ENCODE measurements at regions not wholly inside any gene's neighbourhood (a gene's known extent, or its start where the extent isn't known, plus 50 kb on each side); places are given as distances from the start of the nearest gene placed in this dataset.
A peak's percentile ranks its signal among the peaks of the same experiment; 100 is the strongest.

DNA sequence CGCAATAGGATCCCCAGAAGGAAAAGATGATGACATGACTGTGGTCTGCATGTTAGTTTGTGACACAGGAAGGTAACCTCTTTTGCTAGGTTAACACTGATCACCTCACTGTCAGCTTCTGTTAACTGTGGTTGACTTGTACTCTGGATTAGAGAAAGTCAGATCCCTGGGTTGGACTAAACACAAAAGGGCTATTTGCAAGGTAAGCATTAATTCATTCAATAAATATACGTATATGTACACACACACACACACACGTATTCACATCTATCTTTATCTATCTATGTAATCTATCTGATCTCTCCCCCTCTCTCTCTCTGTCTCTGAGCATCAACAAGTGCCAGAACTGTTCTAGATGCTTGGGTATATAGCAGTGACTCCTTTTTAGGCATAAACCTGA lies 136.1 kb upstream of the SNX19 start:
- DNase-seq, result no peak

DNA sequence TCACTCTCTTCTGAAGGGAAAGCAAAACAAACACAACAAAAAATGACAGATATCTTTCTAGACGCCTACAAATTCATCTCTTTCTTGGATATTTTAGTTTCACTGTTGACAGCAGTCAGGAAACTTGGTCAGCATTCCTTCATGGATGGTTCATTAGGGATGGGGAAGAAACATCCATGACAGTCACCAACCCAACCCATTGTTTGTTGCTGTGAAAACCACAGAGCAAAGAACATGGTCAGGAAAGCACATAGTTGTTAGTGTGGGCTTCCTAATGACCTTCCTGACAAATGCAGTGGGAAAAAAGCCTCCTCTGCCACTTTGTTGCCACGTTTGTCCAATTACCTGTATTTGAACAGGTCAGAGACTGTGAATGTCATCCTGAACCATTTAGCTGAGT lies 139.8 kb upstream of the SNX19 start:
- no peak for DNase-seq

DNA sequence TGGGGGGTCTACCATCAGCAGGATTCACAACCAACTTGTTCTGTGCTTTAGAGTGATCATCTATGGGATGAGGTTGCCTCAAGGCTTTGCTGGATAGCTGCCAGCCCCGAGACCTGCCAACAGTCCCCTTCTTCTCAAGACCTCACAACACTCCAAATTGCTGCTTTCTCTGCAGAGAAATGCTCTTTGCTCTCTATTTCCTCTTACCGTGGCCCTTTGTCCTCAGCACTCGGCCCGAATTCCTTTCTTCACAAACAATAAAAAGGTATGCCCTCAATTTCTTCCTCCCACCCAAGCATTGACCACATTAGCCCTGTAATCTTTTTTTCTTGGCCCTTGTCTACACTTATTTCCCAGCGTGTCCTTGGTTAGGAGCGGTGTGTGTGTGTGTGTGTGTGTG lies 147.4 kb upstream of the SNX19 start:
- DNase-seq, result no peak

DNA sequence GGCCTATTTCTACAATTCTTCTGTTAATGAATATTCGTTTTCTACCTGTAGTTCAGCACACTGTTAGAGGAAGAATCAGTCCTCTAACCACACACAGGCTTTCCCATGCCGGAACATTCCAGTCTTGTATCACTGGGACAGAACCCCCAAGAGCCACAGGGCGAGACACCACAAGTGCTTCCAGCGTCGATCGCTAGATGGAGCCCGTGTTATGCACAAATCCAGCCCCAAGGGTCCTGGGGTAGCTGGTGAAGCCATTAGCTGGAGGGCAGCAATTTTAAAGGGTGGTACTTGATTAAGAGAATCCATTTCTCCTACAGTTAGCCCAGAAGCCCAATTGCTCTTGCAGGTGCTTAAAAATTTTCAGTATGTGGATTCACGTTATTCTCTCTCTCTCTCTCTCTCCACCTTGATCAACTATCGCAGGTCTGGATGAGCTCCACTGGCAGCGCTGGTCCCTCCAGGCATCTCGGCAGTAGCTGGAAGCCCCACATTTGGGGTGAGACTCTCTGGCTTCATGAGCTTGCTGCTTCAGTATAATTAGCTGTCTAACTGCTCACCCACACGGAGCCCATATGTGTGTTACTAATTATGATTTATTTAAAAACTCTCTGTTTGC lies 148.2 kb upstream of the SNX19 start:
- peak; percentile 8 to 42 for DNase-seq

DNA sequence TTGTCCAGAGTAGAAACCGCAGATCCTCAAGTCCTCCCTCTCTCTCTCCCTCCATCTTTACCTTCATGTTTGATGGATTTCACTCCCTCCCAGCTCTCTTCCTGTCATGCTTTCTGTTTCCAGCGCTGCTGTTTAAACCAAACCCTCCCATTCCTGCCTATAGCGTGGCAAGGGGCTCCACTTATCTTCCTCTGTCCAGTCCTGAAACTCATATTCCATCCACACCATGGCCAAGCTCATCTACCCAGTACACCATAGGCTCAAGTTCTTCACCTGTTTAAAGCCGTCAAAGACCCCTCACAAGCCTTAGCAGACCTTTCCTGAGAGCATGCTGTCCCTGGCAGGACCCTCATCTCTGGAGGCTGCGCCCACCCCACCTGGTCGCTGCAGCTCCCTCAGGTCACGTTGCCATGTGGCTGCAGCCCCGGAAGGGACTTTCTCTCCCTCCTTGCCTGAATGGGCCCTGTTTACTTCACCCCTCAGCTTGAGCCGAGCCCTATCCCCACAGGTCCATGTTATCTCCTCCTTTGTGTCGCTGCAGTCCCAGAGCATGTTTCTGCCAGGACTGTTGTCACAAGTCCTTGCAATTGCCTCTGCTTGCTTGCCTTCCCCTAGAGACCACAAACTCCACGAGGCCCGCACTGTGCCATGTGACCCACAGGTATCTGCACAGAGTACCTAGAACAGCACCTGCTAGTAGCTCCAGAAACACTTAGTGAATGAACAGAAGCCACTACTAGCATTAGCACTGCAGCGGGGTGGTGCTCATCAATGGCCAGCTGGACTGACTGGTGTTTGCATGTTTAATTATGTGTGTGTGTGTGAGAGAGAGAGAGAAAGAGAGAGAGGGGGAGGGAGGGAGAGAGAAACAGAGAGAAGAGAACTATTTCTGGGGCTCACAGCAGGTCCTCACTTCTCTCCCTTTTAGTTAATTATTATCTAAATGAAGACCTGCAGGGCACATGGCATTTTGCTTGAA lies 149.4 kb upstream of the SNX19 start:
- no peak for DNase-seq

DNA sequence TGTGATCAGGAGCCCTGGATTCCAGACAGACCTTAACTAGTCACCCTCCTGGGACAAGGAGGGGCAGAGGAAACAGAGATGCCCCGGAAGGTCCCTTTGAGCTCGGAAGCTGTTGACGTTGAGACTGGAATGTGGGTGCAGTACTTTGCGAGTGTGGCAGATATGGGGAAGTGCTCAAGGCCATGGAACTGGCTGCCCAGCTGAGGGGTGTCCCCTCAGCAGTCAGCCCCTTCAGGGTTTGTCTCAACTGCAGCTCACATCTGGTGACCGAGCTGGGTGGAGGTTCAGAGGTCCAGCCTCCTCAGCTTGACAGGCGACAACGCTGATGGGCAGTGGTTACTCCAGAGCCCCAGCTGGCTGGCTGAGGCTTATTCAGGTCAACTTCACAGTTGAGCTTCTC lies 150.3 kb upstream of the SNX19 start:
- DNase-seq, result no peak

DNA sequence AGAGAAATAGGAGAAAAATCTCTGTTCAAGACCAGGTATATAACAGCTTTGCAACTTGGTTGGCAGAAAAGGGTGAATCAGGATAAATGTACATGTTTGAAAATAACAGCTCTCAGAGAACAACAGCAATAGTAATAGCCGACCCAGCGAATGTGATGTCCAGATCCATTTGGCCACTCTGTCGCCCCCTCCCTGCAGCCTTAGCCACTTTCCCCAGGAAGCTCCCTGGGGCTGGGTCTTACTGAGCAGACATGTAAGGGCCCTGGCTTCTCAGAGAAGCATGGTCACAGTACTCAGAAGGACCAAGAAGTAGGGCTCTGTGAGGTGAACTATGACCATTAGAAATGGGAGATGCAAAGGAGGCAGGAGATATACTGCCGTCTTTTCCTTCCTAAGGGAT lies 154.1 kb upstream of the SNX19 start:
- DNase-seq, result no peak

DNA sequence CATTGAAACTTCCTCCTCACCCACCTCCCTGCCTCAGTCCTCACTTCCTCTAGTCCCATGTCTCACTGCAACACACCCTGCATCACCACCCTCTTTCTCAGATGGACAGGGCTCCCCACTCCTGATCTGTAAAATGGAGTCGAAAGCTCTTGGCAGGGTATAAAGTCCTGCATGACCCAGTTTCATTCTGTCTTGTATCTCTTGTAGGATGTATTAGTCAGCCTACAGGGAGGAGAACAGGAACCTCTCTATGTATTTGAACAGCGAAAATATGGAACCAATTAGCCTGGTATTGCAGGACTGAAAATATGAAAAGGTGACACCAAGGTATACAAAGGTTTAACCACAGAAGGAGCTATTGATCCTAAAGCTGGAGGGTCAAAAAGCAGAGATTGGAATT lies 156.9 kb upstream of the SNX19 start:
- no peak for DNase-seq

DNA sequence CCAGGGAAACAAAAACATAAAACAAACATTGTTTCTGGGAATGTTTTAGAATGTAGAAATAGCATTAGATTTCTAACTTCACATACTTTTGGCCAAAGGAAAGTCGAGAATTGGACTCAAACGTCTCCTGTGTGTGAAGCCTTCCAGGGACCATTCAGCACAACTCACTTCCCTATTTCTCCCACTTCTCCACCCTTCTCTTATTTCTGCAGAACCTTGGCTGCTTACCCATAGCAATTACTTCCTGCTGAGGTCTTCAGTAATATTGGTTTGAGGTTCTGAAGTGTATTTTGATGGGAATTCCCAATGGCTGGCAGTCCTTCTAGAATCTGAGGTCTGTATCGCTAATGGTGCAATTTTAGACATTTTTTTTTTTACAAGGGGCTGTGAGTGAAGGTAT lies 158.3 kb upstream of the SNX19 start:
- DNase-seq, result no peak

DNA sequence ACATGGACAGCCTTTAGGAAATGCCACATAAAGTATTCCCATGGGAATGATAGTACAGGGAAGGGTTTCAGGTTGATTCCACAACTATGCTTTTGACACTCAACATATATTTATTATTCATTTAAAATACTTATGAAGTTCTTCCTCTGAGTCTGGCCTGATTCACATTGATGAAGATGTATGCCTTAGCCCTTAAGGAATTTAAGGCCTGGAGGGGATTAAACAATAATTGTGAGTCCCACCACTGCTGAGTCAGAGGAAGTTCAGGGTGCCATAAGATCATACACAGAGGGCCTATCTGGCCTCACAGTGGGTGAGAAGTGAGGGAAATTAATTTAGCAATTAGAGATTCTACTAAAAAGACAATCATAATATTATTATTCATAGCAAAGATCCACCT lies 161.1 kb upstream of the SNX19 start:
- DNase-seq, result no peak

DNA sequence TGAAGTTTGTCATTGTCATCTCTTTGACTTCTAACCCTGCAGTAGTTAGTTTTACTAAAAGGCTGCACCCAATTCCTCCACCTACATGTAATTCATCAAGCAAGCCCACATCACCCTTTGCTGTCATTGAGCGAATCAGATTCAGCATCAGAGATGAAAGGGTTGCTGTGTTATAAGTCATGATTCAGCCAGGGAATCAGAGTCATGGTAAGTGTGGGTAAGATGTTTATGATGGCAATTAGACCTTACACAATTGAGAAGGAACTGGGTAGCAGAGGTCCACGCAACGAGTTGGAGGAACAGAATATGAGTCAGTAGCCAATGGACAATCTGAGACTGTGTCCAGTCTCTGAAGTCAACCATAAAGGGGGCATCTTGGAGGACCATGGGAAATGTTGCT lies 162.8 kb upstream of the SNX19 start:
- DNase-seq, result no peak

DNA sequence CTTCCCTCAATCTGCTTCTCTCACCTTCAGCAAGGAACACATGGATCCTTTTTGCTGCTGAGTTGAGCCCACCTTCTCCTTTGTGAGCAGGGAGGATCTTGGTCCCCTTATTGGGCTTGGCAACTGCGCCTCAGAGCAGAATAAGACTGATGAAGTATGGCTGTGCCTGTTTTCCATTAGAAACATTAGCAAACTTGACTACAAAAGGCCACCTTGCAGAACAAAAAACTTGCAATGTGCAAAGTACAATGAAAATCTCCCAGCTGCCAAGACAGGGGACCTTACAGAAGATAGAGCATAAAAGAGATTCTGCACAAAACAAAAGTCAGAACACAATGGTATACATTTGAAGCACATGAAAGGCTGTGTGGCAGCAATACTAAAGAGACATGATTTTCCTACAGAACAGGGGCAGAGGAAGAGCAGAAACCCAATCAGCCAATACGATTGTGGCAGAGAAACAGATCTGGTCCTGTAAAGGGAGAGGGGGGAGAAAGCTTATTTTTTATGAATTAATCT lies 173.5 kb upstream of the SNX19 start:
- DNase-seq, result no peak

DNA sequence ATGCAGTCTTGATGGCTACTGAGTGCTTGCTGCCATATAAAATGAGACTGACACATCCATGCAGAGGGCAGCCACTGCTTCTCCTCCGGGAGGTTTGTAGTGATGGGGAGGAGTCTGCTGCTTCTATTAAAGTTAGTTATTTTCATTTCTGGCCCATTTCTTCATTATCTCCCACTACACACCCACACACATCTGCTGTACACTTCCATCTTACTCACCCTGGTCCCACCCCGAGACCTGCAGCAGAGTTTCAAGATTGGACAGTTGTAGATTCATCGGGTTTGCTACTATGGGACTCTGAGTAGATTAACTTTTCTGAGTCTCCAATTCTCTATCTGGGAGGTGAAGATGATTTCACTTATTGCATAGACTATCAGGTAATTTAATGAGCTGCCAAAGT lies 176.2 kb upstream of the SNX19 start:
- no peak for DNase-seq

DNA sequence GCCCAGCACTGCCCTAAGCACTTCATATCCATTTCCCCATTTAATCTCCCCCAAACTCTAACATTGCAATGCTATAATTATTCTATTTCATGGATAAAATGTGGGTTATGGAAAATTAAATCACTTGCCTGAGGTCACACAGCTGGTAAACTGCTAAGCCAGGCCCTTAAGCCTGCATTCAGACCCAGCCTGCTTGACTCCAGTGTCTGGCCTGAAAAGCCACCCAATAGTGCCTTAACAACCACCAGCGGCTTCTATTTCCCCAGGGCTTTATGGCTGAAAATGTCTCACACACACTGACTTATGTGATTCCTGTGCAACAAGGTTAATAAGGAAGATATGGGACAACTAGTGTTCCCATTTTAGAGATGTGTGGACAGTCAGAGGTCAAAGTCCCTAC lies 178.5 kb upstream of the SNX19 start:
- DNase-seq, result no peak

DNA sequence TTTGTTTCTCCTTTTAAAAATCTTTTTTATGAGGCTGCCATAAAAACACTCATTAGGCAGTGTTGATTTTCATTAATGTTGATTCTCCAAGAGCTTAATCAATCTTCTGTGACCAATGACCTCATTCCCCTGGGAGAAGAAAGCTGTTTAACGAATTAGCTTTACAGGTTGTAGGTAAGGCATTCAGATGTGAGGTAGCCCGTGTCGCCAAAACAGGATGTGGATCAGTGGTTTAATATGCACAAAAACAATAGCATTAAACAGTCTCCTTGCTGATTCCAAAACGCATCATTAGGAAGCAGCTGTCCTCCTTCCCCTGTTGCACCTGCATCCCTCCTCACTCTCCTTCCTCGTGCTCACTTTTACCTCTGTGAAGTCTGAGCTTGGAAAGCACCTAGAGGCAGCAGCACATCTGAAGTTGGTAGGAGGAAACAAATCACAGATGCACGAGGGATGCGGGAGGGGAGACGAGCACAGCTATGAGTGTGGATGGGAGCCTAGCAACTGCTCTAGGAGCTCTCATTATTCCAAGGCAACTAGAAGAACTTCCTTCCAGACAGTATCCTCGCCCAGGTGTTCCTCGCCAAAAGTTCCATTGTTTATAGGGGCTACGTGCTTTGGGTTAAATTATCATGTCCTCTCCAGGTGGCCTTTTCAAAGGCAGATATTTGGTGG lies 179.4 kb upstream of the SNX19 start:
- DNase-seq, result no peak

DNA sequence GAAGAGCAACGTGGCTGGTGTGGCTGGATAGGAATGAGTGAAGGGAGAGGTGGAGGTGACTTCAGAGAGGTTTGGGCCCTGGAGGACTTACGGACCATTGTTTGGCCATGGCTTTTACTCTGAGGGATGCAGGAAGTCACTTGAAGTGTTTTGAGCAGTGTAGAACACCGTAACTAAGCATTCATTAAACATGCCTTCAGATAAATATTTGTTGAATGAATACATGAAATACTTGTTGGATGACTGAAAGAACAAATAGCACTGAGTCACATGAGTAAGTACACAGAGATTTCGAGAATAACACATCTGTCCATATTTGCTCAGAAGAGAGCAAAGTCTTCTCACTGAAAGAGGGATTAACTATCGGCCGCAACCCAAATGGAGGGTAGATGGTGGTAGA lies 182.7 kb upstream of the SNX19 start:
- DNase-seq, result no peak

DNA sequence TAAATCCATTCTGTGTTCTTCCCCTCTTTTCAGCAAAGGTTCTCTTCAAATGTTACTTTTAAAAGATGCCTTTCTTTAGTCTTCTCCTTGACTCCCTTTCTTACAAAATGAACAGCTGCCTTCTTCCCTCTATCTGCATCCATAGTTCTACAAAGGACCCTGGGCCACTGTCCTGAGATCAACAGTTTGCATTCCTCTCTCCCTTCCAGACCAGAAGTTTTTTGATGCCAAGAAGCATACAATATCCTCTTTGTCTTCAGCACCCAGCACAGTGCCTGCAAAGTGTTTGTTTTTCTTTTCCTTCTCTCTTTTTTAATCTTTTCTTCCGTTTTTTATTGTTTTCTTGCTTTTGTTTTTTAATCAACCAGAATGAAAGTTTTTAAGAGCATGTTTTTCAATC lies 183.5 kb upstream of the SNX19 start:
- DNase-seq, result no peak

DNA sequence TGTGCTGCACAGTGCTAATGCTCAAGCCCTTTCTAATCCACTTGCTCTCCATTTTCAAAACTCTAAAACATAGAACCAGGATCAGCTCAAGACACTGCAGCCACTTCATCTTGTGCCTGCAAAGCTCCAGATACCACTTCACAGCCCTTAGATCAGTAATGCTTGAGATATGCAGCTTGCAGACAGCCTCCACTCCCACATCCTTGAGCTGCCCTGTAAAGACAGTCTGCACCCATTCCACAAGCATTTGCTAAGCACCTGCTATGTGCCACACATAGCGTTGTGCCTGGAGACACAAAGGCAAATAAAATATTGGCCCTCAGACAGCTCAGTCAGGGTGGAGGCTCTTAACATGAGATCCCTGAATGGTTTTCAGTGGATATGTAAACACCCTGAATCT lies 192.5 kb upstream of the SNX19 start:
- no peak for DNase-seq

DNA sequence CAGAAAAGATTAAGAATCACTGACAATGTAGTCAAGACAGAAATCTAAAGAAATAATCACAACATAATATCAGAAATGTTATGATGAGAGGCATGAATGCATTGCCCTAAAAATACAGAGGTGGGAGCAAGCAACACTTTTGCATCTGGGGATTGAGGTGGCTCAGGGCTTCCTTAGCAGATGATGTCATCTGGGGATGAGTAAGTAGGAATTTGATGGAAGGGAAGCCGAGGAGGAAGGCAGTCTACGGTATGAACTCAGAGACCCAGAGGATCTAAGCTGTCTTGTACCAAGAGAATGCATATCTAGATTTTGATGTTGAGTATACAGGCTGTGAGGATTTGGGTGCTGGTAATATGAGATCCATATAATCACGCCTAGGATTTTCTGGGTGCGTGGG lies 193.0 kb upstream of the SNX19 start:
- no peak for DNase-seq

DNA sequence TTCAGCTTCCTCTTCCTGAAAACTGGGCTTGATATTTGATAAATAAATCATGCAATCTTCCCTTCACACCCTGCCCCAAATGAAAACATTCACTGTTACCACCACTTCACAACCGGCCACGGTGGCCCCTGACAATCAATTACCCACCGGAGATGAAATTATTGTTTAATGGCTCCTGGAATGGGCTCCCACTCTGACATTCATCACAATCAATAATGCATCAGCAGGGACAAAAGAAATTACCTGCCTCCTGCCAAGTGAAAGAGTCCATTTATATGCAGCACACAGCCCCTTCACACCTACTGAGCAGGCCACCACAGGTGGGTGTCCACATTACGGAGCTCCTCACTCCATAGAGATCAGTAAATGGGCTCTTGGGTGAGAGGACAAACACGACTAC lies 193.5 kb upstream of the SNX19 start:
- DNase-seq, result no peak

DNA sequence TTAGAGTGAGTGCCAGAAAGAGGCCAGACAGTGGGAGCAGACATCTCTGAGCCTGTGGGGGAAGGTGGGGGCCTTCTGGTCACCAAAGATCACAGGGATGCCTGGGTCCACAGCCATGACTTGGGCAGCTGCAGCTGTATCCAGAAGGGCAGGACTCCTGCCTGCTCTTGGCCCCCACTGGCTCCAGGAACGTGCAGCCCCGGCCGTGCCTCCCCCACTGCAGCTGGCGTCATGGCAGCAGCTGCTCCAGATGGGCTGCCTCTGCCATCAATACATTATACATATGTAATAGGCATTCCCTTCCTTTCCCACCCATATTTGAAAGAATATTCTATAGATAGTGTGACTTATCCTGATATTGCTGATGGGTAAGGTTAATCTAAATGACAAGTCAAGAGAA lies 195.5 kb upstream of the SNX19 start:
- DNase-seq, result no peak

DNA sequence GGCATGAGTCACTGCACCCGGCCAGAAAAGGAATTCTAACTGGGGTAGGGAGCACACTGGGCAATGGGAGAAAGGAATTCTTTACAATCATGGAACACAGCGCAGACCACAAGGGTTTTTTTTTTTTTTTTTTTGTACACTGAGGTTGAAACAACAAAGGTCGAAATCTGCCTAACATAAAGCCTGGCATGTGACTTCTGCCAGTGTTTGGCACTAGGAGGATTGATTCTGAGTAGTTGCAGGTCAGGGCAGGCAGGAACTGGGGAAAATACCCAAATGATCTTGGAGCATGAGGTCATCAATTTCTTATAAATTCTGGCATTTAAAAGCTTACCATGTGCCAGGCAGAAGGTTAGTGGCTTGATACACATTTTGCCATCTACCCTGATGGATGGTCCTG lies 202.0 kb upstream of the SNX19 start:
- DNase-seq, result no peak

DNA sequence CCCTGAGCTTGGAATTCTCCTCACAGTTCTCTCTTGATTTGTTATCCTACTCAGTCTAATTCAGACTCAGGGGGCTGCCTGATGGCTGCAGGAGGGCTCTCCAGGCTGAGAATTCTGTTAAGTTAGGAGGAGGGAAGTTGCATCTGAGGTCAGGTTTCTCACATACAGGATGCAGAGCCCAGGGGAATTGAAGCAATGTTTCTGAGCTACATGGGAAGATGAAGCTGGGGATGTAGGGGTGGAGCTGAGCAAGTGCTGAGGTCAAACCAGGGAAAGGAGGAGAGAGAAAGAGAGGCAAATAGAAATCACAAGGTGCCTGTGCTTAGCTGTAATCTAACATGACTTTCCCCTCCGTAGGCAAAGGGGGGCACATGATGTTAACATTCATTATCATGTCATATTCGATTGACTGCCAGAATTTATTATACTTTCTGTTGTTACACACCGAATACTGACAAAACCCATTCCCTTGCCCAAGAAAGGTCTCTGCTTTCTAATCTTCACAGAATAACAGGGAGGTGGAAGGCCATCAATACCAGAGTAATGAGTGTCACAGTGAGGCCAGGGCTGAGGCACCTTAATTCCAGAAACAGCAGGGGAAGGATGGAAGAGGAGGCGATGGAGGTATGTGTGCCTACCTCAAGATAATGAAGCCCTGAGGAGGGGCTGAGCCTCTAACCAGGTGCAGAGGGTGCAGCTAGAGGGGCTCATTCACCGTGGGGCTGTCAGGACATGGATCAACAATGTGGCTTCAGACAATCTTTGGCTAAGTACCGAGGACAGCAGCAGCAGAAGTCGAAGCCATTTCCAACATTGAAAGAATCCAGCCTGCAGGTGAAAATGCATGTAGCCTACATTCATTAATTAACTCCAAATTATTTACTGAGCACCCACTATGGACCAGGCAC lies 205.4 kb upstream of the SNX19 start:
- DNase-seq, result no peak

Measured in SHP77 (cell line).